GM21786 (cell line): ENCODE measurements at regions not wholly inside any gene's neighbourhood (a gene's known extent, or its start where the extent isn't known, plus 50 kb on each side); places are given as distances from the start of the nearest gene placed in this dataset.
"Not testable (repeated sequence)": the region's sequence is repeated elsewhere in the genome, so short reads cannot be mapped to it uniquely, and the experiment has no call there.

Experiments used
- ATAC-seq: cut with Tn5 transposase; IDR thresholded peaks from one replicate; pipeline ENCODE4 v1.9.1; 2021; ENCODE audit not compliant: unreplicated experiment

GRCh38 chr5:116785106-116785505 lies 210.5 kb upstream of the SEMA6A start:
- no peak for ATAC-seq

GRCh38 chr5:116779846-116780245 lies 205.2 kb upstream of the SEMA6A start:
- ATAC-seq: no peak

GRCh38 chr5:116778651-116779280 lies 204.1 kb upstream of the SEMA6A start:
- no peak for ATAC-seq

GRCh38 chr5:116778032-116778431 lies 203.4 kb upstream of the SEMA6A start:
- no peak for ATAC-seq

- ATAC-seq: no peak
These were observed 199.3 kb upstream of the SEMA6A start for GRCh38 chr5:116773926-116774325.

- no peak for ATAC-seq
These were observed 198.2 kb upstream of the SEMA6A start for GRCh38 chr5:116772806-116773205.

GRCh38 chr5:116772152-116772501 lies 197.5 kb upstream of the SEMA6A start:
- no peak for ATAC-seq

GRCh38 chr5:116771466-116772151 lies 197.0 kb upstream of the SEMA6A start:
- ATAC-seq: no peak

- not testable (repeated sequence) for ATAC-seq
These were observed 195.3 kb upstream of the SEMA6A start for GRCh38 chr5:116769953-116770352.

GRCh38 chr5:116769470-116769869 lies 194.8 kb upstream of the SEMA6A start:
- ATAC-seq: no peak

GRCh38 chr5:116766470-116766947 lies 191.9 kb upstream of the SEMA6A start:
- peak; percentile 44 for ATAC-seq

GRCh38 chr5:116765441-116765840 lies 190.8 kb upstream of the SEMA6A start:
- ATAC-seq: no peak

- ATAC-seq: peak; percentile 19
These were observed 190.3 kb upstream of the SEMA6A start for GRCh38 chr5:116764941-116765340.

GRCh38 chr5:116763987-116764866 lies 189.6 kb upstream of the SEMA6A start:
- ATAC-seq: peak; percentile 68

- no peak for ATAC-seq
These were observed 185.4 kb upstream of the SEMA6A start for GRCh38 chr5:116759860-116760640.

- ATAC-seq: no peak
These were observed 182.7 kb upstream of the SEMA6A start for GRCh38 chr5:116757326-116757725.

GRCh38 chr5:116756531-116756930 lies 181.9 kb upstream of the SEMA6A start:
- ATAC-seq: no peak

GRCh38 chr5:116754556-116754955 lies 179.9 kb upstream of the SEMA6A start:
- ATAC-seq: no peak

- ATAC-seq: peak; percentile 75
These were observed 177.1 kb upstream of the SEMA6A start for GRCh38 chr5:116751684-116752083.

GRCh38 chr5:116750631-116751580 lies 176.3 kb upstream of the SEMA6A start:
- ATAC-seq: no peak
